WTC11 (cell line): ENCODE measurements at regions not wholly inside any gene's neighbourhood (a gene's known extent, or its start where the extent isn't known, plus 50 kb on each side); places are given as distances from the start of the nearest gene placed in this dataset.
A peak's percentile ranks its signal among the peaks of the same experiment; 100 is the strongest.

Experiments
- ATAC-seq: fragments of 200-7000 bp; cut with Tn5 transposase; 2 replicates; pipeline ENCODE4 v1.10.0; 2021; ENCODE audit warnings: mild to moderate bottlenecking, moderate library complexity
- CTCF ChIA-PET: fragments of 300-600 bp; sonication (Branson Sonifier 250); formaldehyde crosslinking; loops from one replicate; lab custom pipeline; 2021; ENCODE audit warnings: antibody characterized with exemption; lab: Charles Lee
- POLR2A ChIA-PET: fragments of 350-600 bp; sonication (Branson Sonifier 250); formaldehyde crosslinking; loops from one replicate; lab custom pipeline; 2021; ENCODE audit warnings: antibody characterized with exemption; lab: Charles Lee
- DNase-seq: peaks from one replicate; pipeline ENCODE4 v3.0.0; 2021; ENCODE audit warnings: low spot score
- H3K27ac Mint-ChIP-seq: 2 replicates; pipeline ENCODE4 v1.8.0; 2021; ENCODE audit warnings: mixed read lengths
- H3K27me3 Mint-ChIP-seq: 2 replicates; pipeline ENCODE4 v1.8.0; 2021; ENCODE audit warnings: low read depth, mild to moderate bottlenecking, moderate library complexity, mixed read lengths
- H3K36me3 Mint-ChIP-seq: 2 replicates; pipeline ENCODE4 v1.8.0; 2021; ENCODE audit warnings: mixed read lengths
- H3K4me1 Mint-ChIP-seq: 2 replicates; pipeline ENCODE4 v1.8.0; 2022; ENCODE audit warnings: mixed read lengths
- H3K4me3 Mint-ChIP-seq: 2 replicates; pipeline ENCODE4 v1.8.0; 2021; ENCODE audit warnings: mild to moderate bottlenecking, moderate library complexity, mixed read lengths
- H3K9me3 Mint-ChIP-seq: 2 replicates; pipeline ENCODE4 v1.8.0; 2021; ENCODE audit warnings: mixed read lengths
- CREB1 ChIP-seq: sonication (generic); formaldehyde crosslinking; IDR thresholded peaks from 2 replicates; pipeline ENCODE4 v1.8.0; 2023; ENCODE audit warnings: mild to moderate bottlenecking, missing genetic modification reagents
- ELF4 ChIP-seq: sonication (generic); formaldehyde crosslinking; IDR thresholded peaks from 2 replicates; pipeline ENCODE4 v1.8.1; 2022; ENCODE audit warnings: low read depth, mild to moderate bottlenecking, moderate library complexity, missing genetic modification reagents
- EMX1 ChIP-seq: fragments of 250-450 bp; sonication (Bioruptor Pico); IDR thresholded peaks from 2 replicates; pipeline ENCODE4 v1.8.0; 2021; ENCODE audit warnings: mild to moderate bottlenecking
- FOXK1 ChIP-seq: sonication (generic); formaldehyde crosslinking; IDR thresholded peaks from 2 replicates; pipeline ENCODE4 v1.8.0; 2022; ENCODE audit warnings: mild to moderate bottlenecking, moderate library complexity, missing genetic modification reagents
- GABPB1 ChIP-seq: sonication (generic); formaldehyde crosslinking; IDR thresholded peaks from 2 replicates; pipeline ENCODE4 v1.8.1; 2023; ENCODE audit warnings: mild to moderate bottlenecking, missing genetic modification reagents
- GRHL2 ChIP-seq: fragments of 250-450 bp; sonication (Bioruptor Pico); IDR thresholded peaks from 2 replicates; pipeline ENCODE4 v1.8.0; 2022; ENCODE audit warnings: mild to moderate bottlenecking, moderate library complexity; ENCODE audit not compliant: insufficient replicate concordance, severe bottlenecking
- JAZF1 ChIP-seq: fragments of 250-450 bp; sonication (Bioruptor Pico); IDR thresholded peaks from 2 replicates; pipeline ENCODE4 v1.9.0; 2021; ENCODE audit warnings: moderate library complexity, mild to moderate bottlenecking, inconsistent platforms
- KAT7 ChIP-seq: sonication (generic); formaldehyde crosslinking; IDR thresholded peaks from 2 replicates; pipeline ENCODE4 v1.8.1; 2023; ENCODE audit warnings: missing genetic modification reagents, mild to moderate bottlenecking, borderline replicate concordance
- NFATC4 ChIP-seq: fragments of 250-450 bp; sonication (Bioruptor Pico); IDR thresholded peaks from 2 replicates; pipeline ENCODE4 v1.9.0; 2021; ENCODE audit warnings: mild to moderate bottlenecking
- NR2C2 ChIP-seq: sonication (generic); formaldehyde crosslinking; IDR thresholded peaks from 2 replicates; pipeline ENCODE4 v1.8.0; 2022; ENCODE audit warnings: mild to moderate bottlenecking, missing genetic modification reagents
- RELA ChIP-seq: sonication (generic); formaldehyde crosslinking; IDR thresholded peaks from 2 replicates; pipeline ENCODE4 v1.8.1; 2022; ENCODE audit warnings: missing genetic modification reagents, mild to moderate bottlenecking, borderline replicate concordance
- SP1 ChIP-seq: sonication (generic); formaldehyde crosslinking; conservative IDR thresholded peaks from 2 replicates; pipeline ENCODE4 v1.8.1; 2022; ENCODE audit warnings: missing genetic modification reagents
- TEAD1 ChIP-seq: sonication (generic); formaldehyde crosslinking; IDR thresholded peaks from 2 replicates; pipeline ENCODE4 v1.8.0; 2022; ENCODE audit warnings: mild to moderate bottlenecking, missing genetic modification reagents
- TEAD4 ChIP-seq: sonication (generic); formaldehyde crosslinking; IDR thresholded peaks from 2 replicates; pipeline ENCODE4 v1.8.0; 2022; ENCODE audit warnings: mild to moderate bottlenecking, missing genetic modification reagents
- TP53 ChIP-seq: sonication (generic); formaldehyde crosslinking; IDR thresholded peaks from 2 replicates; pipeline ENCODE4 v1.8.1; 2023; ENCODE audit warnings: mild to moderate bottlenecking, missing genetic modification reagents
- ZNF317 ChIP-seq: sonication (generic); formaldehyde crosslinking; IDR thresholded peaks from 2 replicates; pipeline ENCODE4 v1.8.1; 2023; ENCODE audit warnings: low read depth, mild to moderate bottlenecking, moderate library complexity, missing genetic modification reagents, borderline replicate concordance
- ZNF416 ChIP-seq: fragments of 250-450 bp; sonication (Bioruptor Pico); IDR thresholded peaks from 2 replicates; pipeline ENCODE4 v1.9.0; 2021; ENCODE audit warnings: mild to moderate bottlenecking, inconsistent platforms
- ZNF423 ChIP-seq: fragments of 250-450 bp; sonication (Bioruptor Pico); IDR thresholded peaks from 2 replicates; pipeline ENCODE4 v2.1.2; 2022; ENCODE audit warnings: mild to moderate bottlenecking, moderate library complexity
- TF ChIP-seq, protein P1 (sequence below): sonication (generic); formaldehyde crosslinking; IDR thresholded peaks from 2 replicates; pipeline ENCODE4 v1.8.1; 2023; ENCODE audit warnings: mild to moderate bottlenecking, missing genetic modification reagents, moderate library complexity
- TF ChIP-seq, protein P2 (sequence below): fragments of 250-450 bp; sonication (Bioruptor Pico); IDR thresholded peaks from 2 replicates; pipeline ENCODE4 v1.9.0; 2021; ENCODE audit warnings: mild to moderate bottlenecking
- TF ChIP-seq, protein P3 (sequence below): fragments of 250-450 bp; sonication (Bioruptor Pico); IDR thresholded peaks from 2 replicates; pipeline ENCODE4 v1.9.0; 2021; ENCODE audit warnings: mild to moderate bottlenecking, borderline replicate concordance
- TF ChIP-seq, protein P4 (sequence below): sonication (generic); formaldehyde crosslinking; IDR thresholded peaks from 2 replicates; pipeline ENCODE4 v1.8.0; 2022; ENCODE audit warnings: missing genetic modification reagents
- TF ChIP-seq, protein P5 (sequence below): fragments of 250-450 bp; sonication (Bioruptor Pico); IDR thresholded peaks from 2 replicates; pipeline ENCODE4 v2.1.2; 2022; ENCODE audit warnings: mild to moderate bottlenecking, moderate library complexity

DNA sequence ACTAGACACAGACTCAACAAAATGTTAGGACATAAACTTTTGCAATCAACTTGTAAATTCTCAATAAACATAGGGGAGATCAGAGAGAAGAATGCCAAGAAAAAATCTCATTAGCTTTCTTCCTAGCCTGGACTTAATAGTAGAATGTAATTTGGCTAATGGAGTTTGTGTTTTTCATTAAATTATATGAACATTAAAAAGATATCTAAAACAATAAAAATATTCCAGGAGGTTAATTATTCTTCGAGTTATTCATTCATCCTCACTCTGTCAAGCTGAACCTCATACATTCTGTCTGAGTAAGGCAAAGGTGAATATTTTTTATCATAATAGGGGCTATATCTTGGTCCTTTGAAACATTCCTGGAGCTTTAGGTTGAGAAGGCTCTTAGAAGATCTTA is 551.9 kb upstream of the TBX3 start:
- Mint-ChIP-seq H3K4me3 (no peak overlapping the region), H3K27ac (no peak overlapping the region), H3K9me3 (peaks cover 12% of the 10 kb centered on the region), H3K27me3 (no peaks in the 10 kb centered on the region), H3K4me1 (peaks cover 12% of the 10 kb centered on the region), H3K36me3 (no peaks in the 10 kb centered on the region)
- POLR2A ChIA-PET = no interaction called here
- no peak for TF ChIP-seq TEAD4 (CRISPR knock-in tag)
- no peak for TF ChIP-seq FOXK1 (CRISPR knock-in tag)
- no peak for TF ChIP-seq TP53 (CRISPR knock-in tag)
- TF ChIP-seq, protein P1, sequence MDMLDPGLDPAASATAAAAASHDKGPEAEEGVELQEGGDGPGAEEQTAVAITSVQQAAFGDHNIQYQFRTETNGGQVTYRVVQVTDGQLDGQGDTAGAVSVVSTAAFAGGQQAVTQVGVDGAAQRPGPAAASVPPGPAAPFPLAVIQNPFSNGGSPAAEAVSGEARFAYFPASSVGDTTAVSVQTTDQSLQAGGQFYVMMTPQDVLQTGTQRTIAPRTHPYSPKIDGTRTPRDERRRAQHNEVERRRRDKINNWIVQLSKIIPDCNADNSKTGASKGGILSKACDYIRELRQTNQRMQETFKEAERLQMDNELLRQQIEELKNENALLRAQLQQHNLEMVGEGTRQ (CRISPR knock-in tag) = no peak
- TF ChIP-seq, protein P2, sequence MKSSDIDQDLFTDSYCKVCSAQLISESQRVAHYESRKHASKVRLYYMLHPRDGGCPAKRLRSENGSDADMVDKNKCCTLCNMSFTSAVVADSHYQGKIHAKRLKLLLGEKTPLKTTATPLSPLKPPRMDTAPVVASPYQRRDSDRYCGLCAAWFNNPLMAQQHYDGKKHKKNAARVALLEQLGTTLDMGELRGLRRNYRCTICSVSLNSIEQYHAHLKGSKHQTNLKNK (CRISPR knock-in tag) = no peak
- no peak for TF ChIP-seq RELA (CRISPR knock-in tag)
- no peak for TF ChIP-seq CREB1 (CRISPR knock-in tag)
- no peak for TF ChIP-seq JAZF1 (CRISPR knock-in tag)
- no peak for TF ChIP-seq ZNF416
- TF ChIP-seq, protein P3, sequence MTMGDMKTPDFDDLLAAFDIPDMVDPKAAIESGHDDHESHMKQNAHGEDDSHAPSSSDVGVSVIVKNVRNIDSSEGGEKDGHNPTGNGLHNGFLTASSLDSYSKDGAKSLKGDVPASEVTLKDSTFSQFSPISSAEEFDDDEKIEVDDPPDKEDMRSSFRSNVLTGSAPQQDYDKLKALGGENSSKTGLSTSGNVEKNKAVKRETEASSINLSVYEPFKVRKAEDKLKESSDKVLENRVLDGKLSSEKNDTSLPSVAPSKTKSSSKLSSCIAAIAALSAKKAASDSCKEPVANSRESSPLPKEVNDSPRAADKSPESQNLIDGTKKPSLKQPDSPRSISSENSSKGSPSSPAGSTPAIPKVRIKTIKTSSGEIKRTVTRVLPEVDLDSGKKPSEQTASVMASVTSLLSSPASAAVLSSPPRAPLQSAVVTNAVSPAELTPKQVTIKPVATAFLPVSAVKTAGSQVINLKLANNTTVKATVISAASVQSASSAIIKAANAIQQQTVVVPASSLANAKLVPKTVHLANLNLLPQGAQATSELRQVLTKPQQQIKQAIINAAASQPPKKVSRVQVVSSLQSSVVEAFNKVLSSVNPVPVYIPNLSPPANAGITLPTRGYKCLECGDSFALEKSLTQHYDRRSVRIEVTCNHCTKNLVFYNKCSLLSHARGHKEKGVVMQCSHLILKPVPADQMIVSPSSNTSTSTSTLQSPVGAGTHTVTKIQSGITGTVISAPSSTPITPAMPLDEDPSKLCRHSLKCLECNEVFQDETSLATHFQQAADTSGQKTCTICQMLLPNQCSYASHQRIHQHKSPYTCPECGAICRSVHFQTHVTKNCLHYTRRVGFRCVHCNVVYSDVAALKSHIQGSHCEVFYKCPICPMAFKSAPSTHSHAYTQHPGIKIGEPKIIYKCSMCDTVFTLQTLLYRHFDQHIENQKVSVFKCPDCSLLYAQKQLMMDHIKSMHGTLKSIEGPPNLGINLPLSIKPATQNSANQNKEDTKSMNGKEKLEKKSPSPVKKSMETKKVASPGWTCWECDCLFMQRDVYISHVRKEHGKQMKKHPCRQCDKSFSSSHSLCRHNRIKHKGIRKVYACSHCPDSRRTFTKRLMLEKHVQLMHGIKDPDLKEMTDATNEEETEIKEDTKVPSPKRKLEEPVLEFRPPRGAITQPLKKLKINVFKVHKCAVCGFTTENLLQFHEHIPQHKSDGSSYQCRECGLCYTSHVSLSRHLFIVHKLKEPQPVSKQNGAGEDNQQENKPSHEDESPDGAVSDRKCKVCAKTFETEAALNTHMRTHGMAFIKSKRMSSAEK (CRISPR knock-in tag) = no peak
- no peak for TF ChIP-seq NFATC4
- no peak for TF ChIP-seq ELF4 (CRISPR knock-in tag)
- TF ChIP-seq, protein P4, sequence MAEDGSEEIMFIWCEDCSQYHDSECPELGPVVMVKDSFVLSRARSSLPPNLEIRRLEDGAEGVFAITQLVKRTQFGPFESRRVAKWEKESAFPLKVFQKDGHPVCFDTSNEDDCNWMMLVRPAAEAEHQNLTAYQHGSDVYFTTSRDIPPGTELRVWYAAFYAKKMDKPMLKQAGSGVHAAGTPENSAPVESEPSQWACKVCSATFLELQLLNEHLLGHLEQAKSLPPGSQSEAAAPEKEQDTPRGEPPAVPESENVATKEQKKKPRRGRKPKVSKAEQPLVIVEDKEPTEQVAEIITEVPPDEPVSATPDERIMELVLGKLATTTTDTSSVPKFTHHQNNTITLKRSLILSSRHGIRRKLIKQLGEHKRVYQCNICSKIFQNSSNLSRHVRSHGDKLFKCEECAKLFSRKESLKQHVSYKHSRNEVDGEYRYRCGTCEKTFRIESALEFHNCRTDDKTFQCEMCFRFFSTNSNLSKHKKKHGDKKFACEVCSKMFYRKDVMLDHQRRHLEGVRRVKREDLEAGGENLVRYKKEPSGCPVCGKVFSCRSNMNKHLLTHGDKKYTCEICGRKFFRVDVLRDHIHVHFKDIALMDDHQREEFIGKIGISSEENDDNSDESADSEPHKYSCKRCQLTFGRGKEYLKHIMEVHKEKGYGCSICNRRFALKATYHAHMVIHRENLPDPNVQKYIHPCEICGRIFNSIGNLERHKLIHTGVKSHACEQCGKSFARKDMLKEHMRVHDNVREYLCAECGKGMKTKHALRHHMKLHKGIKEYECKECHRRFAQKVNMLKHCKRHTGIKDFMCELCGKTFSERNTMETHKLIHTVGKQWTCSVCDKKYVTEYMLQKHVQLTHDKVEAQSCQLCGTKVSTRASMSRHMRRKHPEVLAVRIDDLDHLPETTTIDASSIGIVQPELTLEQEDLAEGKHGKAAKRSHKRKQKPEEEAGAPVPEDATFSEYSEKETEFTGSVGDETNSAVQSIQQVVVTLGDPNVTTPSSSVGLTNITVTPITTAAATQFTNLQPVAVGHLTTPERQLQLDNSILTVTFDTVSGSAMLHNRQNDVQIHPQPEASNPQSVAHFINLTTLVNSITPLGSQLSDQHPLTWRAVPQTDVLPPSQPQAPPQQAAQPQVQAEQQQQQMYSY = no peak
- no peak for TF ChIP-seq TEAD1
- TF ChIP-seq KAT7 (CRISPR knock-in tag) = no peak
- no peak for ATAC-seq
- CTCF ChIA-PET = no interaction called here
- DNase-seq = no peak

DNA sequence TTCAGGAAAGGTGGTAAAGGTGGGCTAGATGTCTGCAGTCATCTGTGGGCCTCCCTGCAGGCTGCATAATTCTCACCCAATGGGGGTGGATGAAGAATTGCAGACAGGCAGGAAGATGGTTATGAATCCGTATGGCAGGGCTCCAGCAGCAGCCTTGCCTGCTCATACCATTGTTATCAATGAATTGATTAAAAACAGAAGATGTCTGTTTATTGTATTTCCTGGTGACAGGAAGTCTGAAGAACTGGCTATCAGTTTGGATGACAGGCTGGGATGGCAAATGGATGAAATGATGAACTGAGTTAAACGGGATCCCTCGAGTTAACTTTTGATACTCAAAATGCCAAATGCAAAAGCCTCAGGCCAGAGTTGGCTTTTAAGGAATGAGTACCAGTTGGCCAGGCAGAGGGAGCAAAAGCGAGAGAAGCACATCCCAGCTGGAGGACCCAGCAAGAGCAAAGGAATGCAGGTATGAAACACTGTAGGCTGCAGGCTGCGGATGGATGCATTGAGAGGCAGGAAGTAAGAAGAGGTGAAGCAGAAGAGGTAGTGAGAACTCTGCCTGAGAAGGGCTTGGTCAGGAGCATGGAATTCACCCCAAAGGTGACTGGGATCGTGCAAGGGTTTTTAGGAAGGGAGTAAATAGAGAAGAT is 550.0 kb upstream of the TBX3 start:
- DNase-seq = peak; percentile 53
- ATAC-seq = peak; percentile 96
- Mint-ChIP-seq H3K4me1 (peaks cover 12% of the 10 kb centered on the region), H3K9me3 (peaks cover 7% of the 10 kb centered on the region), H3K36me3 (no peaks in the 10 kb centered on the region), H3K27ac (no peak overlapping the region), H3K4me3 (no peak overlapping the region), H3K27me3 (no peaks in the 10 kb centered on the region)
- POLR2A ChIA-PET = interaction anchor here (0.6 kb wide), 1 partner anchor 21 kb away, joined by 6 read pairs; no protein-coding TSS in a partner anchor
- CTCF ChIA-PET = no interaction called here
- TF ChIP-seq NR2C2 = no peak
- no peak for TF ChIP-seq GRHL2 (CRISPR knock-in tag)
- TF ChIP-seq, protein P5, sequence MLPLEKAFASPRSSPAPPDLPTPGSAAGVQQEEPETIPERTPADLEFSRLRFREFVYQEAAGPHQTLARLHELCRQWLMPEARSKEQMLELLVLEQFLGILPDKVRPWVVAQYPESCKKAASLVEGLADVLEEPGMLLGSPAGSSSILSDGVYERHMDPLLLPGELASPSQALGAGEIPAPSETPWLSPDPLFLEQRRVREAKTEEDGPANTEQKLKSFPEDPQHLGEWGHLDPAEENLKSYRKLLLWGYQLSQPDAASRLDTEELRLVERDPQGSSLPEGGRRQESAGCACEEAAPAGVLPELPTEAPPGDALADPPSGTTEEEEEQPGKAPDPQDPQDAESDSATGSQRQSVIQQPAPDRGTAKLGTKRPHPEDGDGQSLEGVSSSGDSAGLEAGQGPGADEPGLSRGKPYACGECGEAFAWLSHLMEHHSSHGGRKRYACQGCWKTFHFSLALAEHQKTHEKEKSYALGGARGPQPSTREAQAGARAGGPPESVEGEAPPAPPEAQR (CRISPR knock-in tag) = 0 out of 2 replicates have a peak, but pooled peaks have one; percentile 37
- TF ChIP-seq ZNF423 (CRISPR knock-in tag) = peak; percentile 64; the same call in 1 of the 2 replicates
- TF ChIP-seq ZNF317 (CRISPR knock-in tag) = no peak
- TF ChIP-seq GABPB1 (CRISPR knock-in tag) = no peak
- TF ChIP-seq SP1 (CRISPR knock-in tag) = no peak
- TF ChIP-seq NFATC4 = no peak
- no peak for TF ChIP-seq EMX1
- peak; percentile 67; the same call in 1 of the 2 replicates for TF ChIP-seq TEAD1
